HCT116 (cell line): ENCODE measurements at regions not wholly inside any gene's neighbourhood (a gene's known extent, or its start where the extent isn't known, plus 50 kb on each side); places are given as distances from the start of the nearest gene placed in this dataset.
A peak's percentile ranks its signal among the peaks of the same experiment; 100 is the strongest.

Experiments used
- ATAC-seq: fragments of 200-7000 bp; cut with Tn5 transposase; 2 replicates; pipeline ENCODE4 v1.9.1; 2020; ENCODE audit warnings: mild to moderate bottlenecking, moderate library complexity
- BruUV-seq: library from RNA; stranded (reverse); fragments of 400-500 nt; replicated peaks from 2 replicates; lab custom pipeline; 2021; lab: Mats Ljungman, UMichigan
- CTCF ChIA-PET: fragments of 300-600 bp; sonication (Branson Sonifier 250); formaldehyde crosslinking; loops from one replicate; lab custom pipeline; 2021; ENCODE audit warnings: antibody characterized with exemption; lab: Charles Lee
- POLR2A ChIA-PET: fragments of 300-600, 350-600 bp; sonication (Branson Sonifier 250); formaldehyde crosslinking; loops from one replicate; lab custom pipeline; 2021; ENCODE audit warnings: antibody characterized with exemption; lab: Charles Lee
- RAD21 ChIA-PET, 2 experiments: fragments of 300-600 bp; sonication (Branson Sonifier 250); formaldehyde crosslinking; loops; one replicate each; lab custom pipeline; 2023; ENCODE audit warnings: low total read pairs in 2 of 2; ENCODE audit not compliant: uncharacterized antibody in 2 of 2, unreplicated experiment in 2 of 2, low non-redundant PET in 1 of 2; lab: Charles Lee
- DNase-seq: peaks from one replicate; pipeline ENCODE4 v3.0.0-alpha.2; 2010; ENCODE audit warnings: low read depth, low spot score
- H2AFZ ChIP-seq: fragments of 200-600 bp; shearing (Covaris generic), sonication (generic); 2 replicates; pipeline ENCODE4 v1.6.1; 2017; ENCODE audit warnings: low read depth, mixed run types, mixed read lengths, antibody characterized with exemption, low read length; ENCODE audit not compliant: poor library complexity, severe bottlenecking
- H3K27ac ChIP-seq: 2 replicates; pipeline ENCODE4 v1.5.1; 2012; ENCODE audit warnings: low read depth, low read length
- H3K27me3 ChIP-seq: fragments of 200-600 bp; sonication (generic); 2 replicates; pipeline ENCODE4 v1.6.1; 2016; ENCODE audit warnings: mixed run types, low read length, mixed read lengths; ENCODE audit not compliant: insufficient read depth
- H3K36me3 ChIP-seq, 2 experiments: fragments of 200-500 bp in 1 of 2; fragments of 200-600 bp in 1 of 2; sonication (Bioruptor generic) in 1 of 2; sonication (generic) in 1 of 2; 2 replicates each; pipeline versions ENCODE4 v1.5.1 to v1.6.1; 2014 to 2016; ENCODE audit warnings: low read length in 2 of 2, inconsistent platforms in 1 of 2, mixed read lengths in 1 of 2, mixed run types in 1 of 2; ENCODE audit not compliant: insufficient read depth in 2 of 2, control insufficient read depth in 1 of 2
- H3K4me1 ChIP-seq, 2 experiments: fragments of 200-600 bp in 1 of 2; sonication (generic) in 1 of 2; 2 replicates each; pipeline versions ENCODE4 v1.5.1 to v1.6.1; 2012 to 2017; ENCODE audit warnings: low read length in 2 of 2, inconsistent platforms in 1 of 2, mild to moderate bottlenecking in 1 of 2, mixed read lengths in 1 of 2, mixed run types in 1 of 2, moderate library complexity in 1 of 2; ENCODE audit not compliant: insufficient read depth in 2 of 2, control insufficient read depth in 1 of 2
- H3K4me2 ChIP-seq: fragments of 200-600 bp; sonication (generic); 2 replicates; pipeline ENCODE4 v1.6.1; 2017; ENCODE audit warnings: mixed run types, low read length, mixed read lengths
- H3K4me3 ChIP-seq, 2 experiments: fragments of 200-600 bp in 1 of 2; sonication (generic) in 1 of 2; replicated peaks in 1 of 2; 2 replicates each; pipeline ENCODE4 v1.5.1; 2011 to 2016; ENCODE audit warnings: low read length in 2 of 2, control low read depth in 1 of 2, low read depth in 1 of 2, mild to moderate bottlenecking in 1 of 2, mixed read lengths in 1 of 2, mixed run types in 1 of 2
- H3K79me2 ChIP-seq: fragments of 200-600 bp; sonication (generic); 2 replicates; pipeline ENCODE4 v1.6.1; 2017; ENCODE audit warnings: mild to moderate bottlenecking, mixed run types, low read length, moderate library complexity, mixed read lengths; ENCODE audit not compliant: insufficient read depth
- H3K9ac ChIP-seq: fragments of 200-600 bp; sonication (generic); 2 replicates; pipeline ENCODE4 v1.6.1; 2016; ENCODE audit warnings: low read length, mixed read lengths
- H3K9me2 ChIP-seq: fragments of 200-600 bp; sonication (generic), shearing (Covaris generic); 2 replicates; pipeline ENCODE4 v1.6.1; 2017; ENCODE audit warnings: mixed run types, mild to moderate bottlenecking, moderate library complexity; ENCODE audit not compliant: insufficient read depth
- H3K9me3 ChIP-seq, 2 experiments: fragments of 200-500 bp in 1 of 2; fragments of 200-600 bp in 1 of 2; sonication (Bioruptor generic) in 1 of 2; sonication (generic) in 1 of 2; 2 replicates each; pipeline ENCODE4 v1.6.1; 2014 to 2017; ENCODE audit warnings: low read length in 2 of 2, mixed read lengths in 2 of 2, inconsistent platforms in 1 of 2, low read depth in 1 of 2, mild to moderate bottlenecking in 1 of 2, mixed run types in 1 of 2, moderate library complexity in 1 of 2; ENCODE audit not compliant: control insufficient read depth in 1 of 2, insufficient read depth in 1 of 2
- H4K20me1 ChIP-seq: fragments of 200-600 bp; sonication (generic), shearing (Covaris generic); 2 replicates; pipeline ENCODE4 v1.6.1; 2017; ENCODE audit warnings: mixed run types, mild to moderate bottlenecking, moderate library complexity; ENCODE audit not compliant: insufficient read depth
- EZH2 ChIP-seq: fragments of 200-600 bp; sonication (generic); IDR thresholded peaks from 2 replicates; pipeline ENCODE4 v1.6.1; 2017; ENCODE audit warnings: antibody characterized with exemption, mixed run types
- EZH2phosphoT487 ChIP-seq: fragments of 200-600 bp; IDR thresholded peaks from 2 replicates; pipeline ENCODE4 v1.6.1; 2018; ENCODE audit warnings: antibody characterized with exemption, borderline replicate concordance
- JUND ChIP-seq: IDR thresholded peaks from 2 replicates; pipeline ENCODE4 v1.6.1; 2012
- POLR2A ChIP-seq: IDR thresholded peaks from 2 replicates; pipeline ENCODE4 v1.7.0; 2011; ENCODE audit warnings: borderline replicate concordance; ENCODE audit not compliant: insufficient read depth, insufficient read length; ENCODE audit errors: extremely low read depth
- POLR2AphosphoS5 ChIP-seq: IDR thresholded peaks from 2 replicates; pipeline ENCODE4 v1.6.1; 2011; ENCODE audit warnings: mild to moderate bottlenecking, low read depth, low read length, moderate library complexity
- RAD21 ChIP-seq: IDR thresholded peaks from 2 replicates; pipeline ENCODE4 v1.6.1; 2012; ENCODE audit warnings: low read depth, mild to moderate bottlenecking
- REST ChIP-seq: IDR thresholded peaks from 2 replicates; pipeline ENCODE4 v1.6.1; 2012; ENCODE audit warnings: low read depth
- SIN3A ChIP-seq: IDR thresholded peaks from 2 replicates; pipeline ENCODE4 v1.6.1; 2012; ENCODE audit warnings: low read depth
- SP1 ChIP-seq: IDR thresholded peaks from 2 replicates; pipeline ENCODE4 v1.6.1; 2012; ENCODE audit warnings: low read depth
- ZFX ChIP-seq: fragments of 450-650 bp; IDR thresholded peaks from 2 replicates; pipeline ENCODE4 v1.6.1; 2017
- intact Hi-C: fragments of 100-400 bp; cut with micrococcal nuclease; formaldehyde crosslinking; loops from 2 replicates; pipeline ENCODE4 v1.10.0; 2022
- TF ChIP-seq, protein P1 (sequence below): IDR thresholded peaks from 2 replicates; pipeline ENCODE4 v1.6.1; 2011; ENCODE audit warnings: mild to moderate bottlenecking, low read length, moderate library complexity; ENCODE audit not compliant: insufficient replicate concordance; ENCODE audit errors: extremely low read depth
- TF ChIP-seq, protein P2 (sequence below), 3 experiments: fragments of 200-600 bp in 1 of 3; sonication (generic) in 1 of 3; IDR thresholded peaks in 2 of 3; conservative IDR thresholded peaks in 1 of 3; 2 replicates each; pipeline ENCODE4 v1.5.1; 2012 to 2017; ENCODE audit warnings: low read depth in 2 of 3, low read length in 2 of 3, antibody characterized with exemption in 1 of 3, borderline replicate concordance in 1 of 3, control low read depth in 1 of 3, mild to moderate bottlenecking in 1 of 3, mixed read lengths in 1 of 3, mixed run types in 1 of 3, moderate library complexity in 1 of 3; ENCODE audit not compliant: insufficient read depth in 1 of 3

GRCh38 chr1:188188317-188188716, 1359.6 kb downstream of the PLA2G4A start:
- RAD21 ChIA-PET: no interaction called here

More at GRCh38 chr1:188188317-188188716, 1359.6 kb downstream of the PLA2G4A start:
- H4K20me1 ChIP-seq: no peaks in the 10 kb centered on the region
- H3K36me3 ChIP-seq: no peaks in the 10 kb centered on the region
- H3K9me3 ChIP-seq: no peaks in the 10 kb centered on the region
- no peak overlapping the region for H3K4me3 ChIP-seq
- ATAC-seq (peak; percentile 69), DNase-seq (no peak)
- POLR2A ChIA-PET: no interaction called here
- TF ChIP-seq RAD21 (peak; percentile 31; the same call in 1 of the 2 replicates), EZH2 (no peak), EZH2phosphoT487 (no peak), SIN3A (no peak), ZFX (no peak), JUND (no peak), POLR2AphosphoS5 (no peak), SP1 (no peak), REST (no peak), POLR2A (no peak)
- TF ChIP-seq, protein P1, sequence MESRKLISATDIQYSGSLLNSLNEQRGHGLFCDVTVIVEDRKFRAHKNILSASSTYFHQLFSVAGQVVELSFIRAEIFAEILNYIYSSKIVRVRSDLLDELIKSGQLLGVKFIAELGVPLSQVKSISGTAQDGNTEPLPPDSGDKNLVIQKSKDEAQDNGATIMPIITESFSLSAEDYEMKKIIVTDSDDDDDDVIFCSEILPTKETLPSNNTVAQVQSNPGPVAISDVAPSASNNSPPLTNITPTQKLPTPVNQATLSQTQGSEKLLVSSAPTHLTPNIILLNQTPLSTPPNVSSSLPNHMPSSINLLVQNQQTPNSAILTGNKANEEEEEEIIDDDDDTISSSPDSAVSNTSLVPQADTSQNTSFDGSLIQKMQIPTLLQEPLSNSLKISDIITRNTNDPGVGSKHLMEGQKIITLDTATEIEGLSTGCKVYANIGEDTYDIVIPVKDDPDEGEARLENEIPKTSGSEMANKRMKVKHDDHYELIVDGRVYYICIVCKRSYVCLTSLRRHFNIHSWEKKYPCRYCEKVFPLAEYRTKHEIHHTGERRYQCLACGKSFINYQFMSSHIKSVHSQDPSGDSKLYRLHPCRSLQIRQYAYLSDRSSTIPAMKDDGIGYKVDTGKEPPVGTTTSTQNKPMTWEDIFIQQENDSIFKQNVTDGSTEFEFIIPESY: no peak
- TF ChIP-seq, protein P2, sequence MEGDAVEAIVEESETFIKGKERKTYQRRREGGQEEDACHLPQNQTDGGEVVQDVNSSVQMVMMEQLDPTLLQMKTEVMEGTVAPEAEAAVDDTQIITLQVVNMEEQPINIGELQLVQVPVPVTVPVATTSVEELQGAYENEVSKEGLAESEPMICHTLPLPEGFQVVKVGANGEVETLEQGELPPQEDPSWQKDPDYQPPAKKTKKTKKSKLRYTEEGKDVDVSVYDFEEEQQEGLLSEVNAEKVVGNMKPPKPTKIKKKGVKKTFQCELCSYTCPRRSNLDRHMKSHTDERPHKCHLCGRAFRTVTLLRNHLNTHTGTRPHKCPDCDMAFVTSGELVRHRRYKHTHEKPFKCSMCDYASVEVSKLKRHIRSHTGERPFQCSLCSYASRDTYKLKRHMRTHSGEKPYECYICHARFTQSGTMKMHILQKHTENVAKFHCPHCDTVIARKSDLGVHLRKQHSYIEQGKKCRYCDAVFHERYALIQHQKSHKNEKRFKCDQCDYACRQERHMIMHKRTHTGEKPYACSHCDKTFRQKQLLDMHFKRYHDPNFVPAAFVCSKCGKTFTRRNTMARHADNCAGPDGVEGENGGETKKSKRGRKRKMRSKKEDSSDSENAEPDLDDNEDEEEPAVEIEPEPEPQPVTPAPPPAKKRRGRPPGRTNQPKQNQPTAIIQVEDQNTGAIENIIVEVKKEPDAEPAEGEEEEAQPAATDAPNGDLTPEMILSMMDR (IDR thresholded peaks at IDR 0.05 in 2 of 3, conservative IDR thresholded peaks at IDR 0.05 in 1 of 3; ENCODE audit: borderline replicate concordance in 1 of 3, insufficient read depth in 1 of 3, low read depth in 2 of 3, low read length in 2 of 3): peak; percentile 5 to 19 (median 17); a peak in 2 of 6 replicates
- no peaks in the 10 kb centered on the region for H3K79me2 ChIP-seq
- no peak overlapping the region for H3K27ac ChIP-seq
- CTCF ChIA-PET: interaction anchor here (0.6 kb wide), 1 partner anchor 13 kb away, joined by 3 read pairs; no protein-coding TSS in a partner anchor
- H3K4me1 ChIP-seq: no peaks in the 10 kb centered on the region
- no peaks in the 10 kb centered on the region for H3K27me3 ChIP-seq
- BruUV-seq: no TSS peak
- H2AFZ ChIP-seq: no peak overlapping the region
- no peak overlapping the region for H3K4me2 ChIP-seq
- no peak overlapping the region for H3K9ac ChIP-seq
- no peaks in the 10 kb centered on the region for H3K9me2 ChIP-seq
- intact Hi-C loops: no loop called here
